ENCODE measurements at regions not wholly inside any gene's neighbourhood (a gene's known extent, or its start where the extent isn't known, plus 50 kb on each side); places are given as distances from the start of the nearest gene placed in this dataset.

DNA sequence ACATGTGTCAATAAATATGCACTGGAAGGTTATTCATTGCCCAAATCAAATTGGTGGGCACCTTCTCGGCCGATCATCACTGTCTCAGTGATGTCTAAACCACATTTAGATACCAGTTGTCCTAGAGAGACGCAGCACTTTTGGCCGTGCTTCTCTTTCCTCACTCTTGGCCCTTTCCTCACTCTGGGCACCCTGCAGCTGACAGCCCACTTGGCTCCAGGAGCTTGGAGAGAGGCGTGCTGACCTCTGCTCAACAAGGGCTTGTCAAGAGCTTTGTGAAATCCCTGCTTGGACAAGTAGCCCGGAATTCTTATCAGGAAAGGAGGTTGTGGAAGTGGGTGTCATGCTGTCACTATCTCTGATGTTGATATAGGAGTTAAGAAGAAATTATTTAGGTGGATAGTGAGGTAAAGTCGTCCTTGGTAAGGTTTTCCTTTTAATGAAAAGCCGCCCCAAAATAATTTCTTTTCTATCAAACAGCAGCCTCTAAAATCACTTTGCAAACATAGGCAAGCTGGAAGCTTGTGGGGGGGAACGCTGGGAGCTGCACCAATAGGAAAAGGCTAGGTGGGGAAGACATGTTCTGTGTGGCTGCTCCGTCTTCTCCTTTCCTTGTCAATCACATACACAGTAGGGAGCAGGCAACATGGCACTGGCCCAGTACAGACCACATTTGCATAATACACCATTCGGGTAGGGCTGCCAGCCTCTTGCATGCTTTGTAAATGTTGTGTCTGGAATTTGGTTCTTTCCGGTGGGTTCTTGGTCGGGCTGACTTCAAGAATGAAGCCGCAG, 126.8 kb upstream of the UBE3A start:
- Histone ChIP-seq H3K9me3 (ENCODE audit: control extremely low read depth in 1 of 3, control insufficient read depth in 2 of 3, insufficient read depth in 1 of 3, low read length in 2 of 3) (peaks cover 0 to 20% (median 0%) of the 10 kb centered on the region in 3 donors), H3K36me3 (replicated peaks in 1 of 2; ENCODE audit: control extremely low read depth in 1 of 2, control insufficient read depth in 1 of 2, extremely low read depth in 1 of 2, insufficient read depth in 2 of 2, low read length in 1 of 2) (no peaks in the 10 kb centered on the region), H3K4me3 (ENCODE audit: control extremely low read depth in 1 of 5, extremely low read depth in 1 of 5, insufficient read depth in 1 of 5, low read depth in 2 of 5, low read length in 4 of 5) (no peak overlapping the region), H3K9ac (ENCODE audit: low read length) (no peak overlapping the region), H3K79me2 (ENCODE audit: control insufficient read depth, insufficient read depth, low read length) (no peaks in the 10 kb centered on the region), H2AFZ (ENCODE audit: insufficient read depth, low read depth, low read length, poor library complexity, severe bottlenecking) (no peak overlapping the region), H3K27ac (ENCODE audit: low read length in 2 of 2) (no peak overlapping the region), H3K27me3 (replicated peaks in 1 of 4; ENCODE audit: control extremely low read depth in 1 of 4, control insufficient read depth in 3 of 4, insufficient read depth in 4 of 4, low read length in 3 of 4) (no peaks in the 10 kb centered on the region), H3K4me2 (replicated peaks; ENCODE audit: low read depth, low read length, poor library complexity, severe bottlenecking) (no peak overlapping the region), H3K4me1 (ENCODE audit: control insufficient read depth in 2 of 2, insufficient read depth in 2 of 2, low read length in 2 of 2) (no peaks in the 10 kb centered on the region), H4K20me1 (ENCODE audit: control insufficient read depth, insufficient read depth, low read length, poor library complexity, severe bottlenecking) (no peaks in the 10 kb centered on the region)
- H3K4me1 Mint-ChIP-seq: no peaks in the 10 kb centered on the region
- H3K27me3 Mint-ChIP-seq: no peaks in the 10 kb centered on the region
- peaks cover 6% of the 10 kb centered on the region for H3K9me3 Mint-ChIP-seq (ENCODE audit: insufficient read depth)
- DNase-seq: no peak
- ChIA-PET POLR2A (no interaction called here), CTCF (no interaction called here)
- no peak for TF ChIP-seq EZH2 (IDR thresholded peaks at IDR 0.05; ENCODE audit: borderline replicate concordance, insufficient read depth, low read depth, low read length, poor library complexity, severe bottlenecking)
- 87% methylated on average over 9 of the region's 14 CpGs for WGBS (ENCODE audit: insufficient coverage)
- no peak overlapping the region for H3K4me3 Mint-ChIP-seq
- no peak for ATAC-seq (ENCODE audit: low read depth)
- no peak overlapping the region for H3K27ac Mint-ChIP-seq
- intact Hi-C loops (cut with micrococcal nuclease): no loop called here

DNA sequence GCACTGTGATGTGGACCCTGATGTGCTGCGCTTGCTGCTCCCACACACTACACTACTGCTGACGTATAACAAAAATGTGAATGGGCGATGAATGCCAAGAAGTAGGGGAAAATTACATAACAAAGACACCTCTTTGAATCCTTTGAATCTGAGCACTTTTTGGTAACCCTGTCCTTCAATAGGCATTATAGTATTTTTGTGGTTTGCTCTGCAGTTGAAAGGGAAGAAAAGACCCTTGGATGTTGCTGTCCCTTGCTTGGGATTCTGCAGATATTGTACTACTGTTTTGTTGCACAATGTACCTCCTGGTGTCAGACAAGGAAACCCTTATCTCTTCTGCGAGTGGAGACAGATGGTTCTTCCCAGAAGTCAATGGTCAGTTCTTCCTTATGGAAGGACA, 124.8 kb upstream of the UBE3A start:
- H3K4me1 ChIP-seq (ENCODE audit: control insufficient read depth in 2 of 2, insufficient read depth in 2 of 2, low read length in 2 of 2): no peaks in the 10 kb centered on the region
- H3K79me2 ChIP-seq (ENCODE audit: control insufficient read depth, insufficient read depth, low read length): no peaks in the 10 kb centered on the region
- H3K27ac ChIP-seq (ENCODE audit: low read length in 2 of 2): no peak overlapping the region
- no peak overlapping the region for H3K9ac ChIP-seq (ENCODE audit: low read length)
- 89% methylated on average over 1 of the region's 4 CpGs for WGBS (ENCODE audit: insufficient coverage)
- TF ChIP-seq, protein P1, sequence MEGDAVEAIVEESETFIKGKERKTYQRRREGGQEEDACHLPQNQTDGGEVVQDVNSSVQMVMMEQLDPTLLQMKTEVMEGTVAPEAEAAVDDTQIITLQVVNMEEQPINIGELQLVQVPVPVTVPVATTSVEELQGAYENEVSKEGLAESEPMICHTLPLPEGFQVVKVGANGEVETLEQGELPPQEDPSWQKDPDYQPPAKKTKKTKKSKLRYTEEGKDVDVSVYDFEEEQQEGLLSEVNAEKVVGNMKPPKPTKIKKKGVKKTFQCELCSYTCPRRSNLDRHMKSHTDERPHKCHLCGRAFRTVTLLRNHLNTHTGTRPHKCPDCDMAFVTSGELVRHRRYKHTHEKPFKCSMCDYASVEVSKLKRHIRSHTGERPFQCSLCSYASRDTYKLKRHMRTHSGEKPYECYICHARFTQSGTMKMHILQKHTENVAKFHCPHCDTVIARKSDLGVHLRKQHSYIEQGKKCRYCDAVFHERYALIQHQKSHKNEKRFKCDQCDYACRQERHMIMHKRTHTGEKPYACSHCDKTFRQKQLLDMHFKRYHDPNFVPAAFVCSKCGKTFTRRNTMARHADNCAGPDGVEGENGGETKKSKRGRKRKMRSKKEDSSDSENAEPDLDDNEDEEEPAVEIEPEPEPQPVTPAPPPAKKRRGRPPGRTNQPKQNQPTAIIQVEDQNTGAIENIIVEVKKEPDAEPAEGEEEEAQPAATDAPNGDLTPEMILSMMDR (IDR thresholded peaks at IDR 0.05): no peak
- no peak for TF ChIP-seq EZH2 (IDR thresholded peaks at IDR 0.05; ENCODE audit: borderline replicate concordance, insufficient read depth, low read depth, low read length, poor library complexity, severe bottlenecking)
- ATAC-seq (ENCODE audit: low read depth): no peak
- H3K9me3 ChIP-seq (ENCODE audit: control extremely low read depth in 1 of 3, control insufficient read depth in 2 of 3, insufficient read depth in 1 of 3, low read length in 2 of 3): peaks cover 0 to 16% (median 0%) of the 10 kb centered on the region in 3 donors
- Mint-ChIP-seq H3K27ac (no peak overlapping the region), H3K9me3 (ENCODE audit: insufficient read depth) (peaks cover 9% of the 10 kb centered on the region), H3K4me3 (no peak overlapping the region), H3K27me3 (no peaks in the 10 kb centered on the region), H3K4me1 (no peaks in the 10 kb centered on the region)
- H3K36me3 ChIP-seq (replicated peaks in 1 of 2; ENCODE audit: control extremely low read depth in 1 of 2, control insufficient read depth in 1 of 2, extremely low read depth in 1 of 2, insufficient read depth in 2 of 2, low read length in 1 of 2): no peaks in the 10 kb centered on the region
- H3K4me2 ChIP-seq (replicated peaks; ENCODE audit: low read depth, low read length, poor library complexity, severe bottlenecking): no peak overlapping the region
- DNase-seq: no peak
- H3K27me3 ChIP-seq (replicated peaks in 1 of 4; ENCODE audit: control extremely low read depth in 1 of 4, control insufficient read depth in 3 of 4, insufficient read depth in 4 of 4, low read length in 3 of 4): no peaks in the 10 kb centered on the region
- no peaks in the 10 kb centered on the region for H4K20me1 ChIP-seq (ENCODE audit: control insufficient read depth, insufficient read depth, low read length, poor library complexity, severe bottlenecking)
- intact Hi-C loops (cut with micrococcal nuclease): no loop called here
- ChIA-PET POLR2A (no interaction called here), CTCF (no interaction called here)
- H3K4me3 ChIP-seq (ENCODE audit: control extremely low read depth in 1 of 5, extremely low read depth in 1 of 5, insufficient read depth in 1 of 5, low read depth in 2 of 5, low read length in 4 of 5): no peak overlapping the region
- H2AFZ ChIP-seq (ENCODE audit: insufficient read depth, low read depth, low read length, poor library complexity, severe bottlenecking): no peak overlapping the region
